HCT116 (cell line): ENCODE measurements at regions not wholly inside any gene's neighbourhood (a gene's known extent, or its start where the extent isn't known, plus 50 kb on each side); places are given as distances from the start of the nearest gene placed in this dataset.
"Not testable (repeated sequence)": the region's sequence is repeated elsewhere in the genome, so short reads cannot be mapped to it uniquely, and the experiment has no call there.

ENCODE experiments used
- ATAC-seq: fragments of 200-7000 bp; cut with Tn5 transposase; 2 replicates; pipeline ENCODE4 v1.9.1; 2020; ENCODE audit warnings: mild to moderate bottlenecking, moderate library complexity
- BruUV-seq: library from RNA; stranded (reverse); fragments of 400-500 nt; replicated peaks from 2 replicates; lab custom pipeline; 2021; lab: Mats Ljungman, UMichigan
- CTCF ChIA-PET: fragments of 300-600 bp; sonication (Branson Sonifier 250); formaldehyde crosslinking; loops from one replicate; lab custom pipeline; 2021; ENCODE audit warnings: antibody characterized with exemption; lab: Charles Lee
- POLR2A ChIA-PET: fragments of 300-600, 350-600 bp; sonication (Branson Sonifier 250); formaldehyde crosslinking; loops from one replicate; lab custom pipeline; 2021; ENCODE audit warnings: antibody characterized with exemption; lab: Charles Lee
- RAD21 ChIA-PET, 2 experiments: fragments of 300-600 bp; sonication (Branson Sonifier 250); formaldehyde crosslinking; loops; one replicate each; lab custom pipeline; 2023; ENCODE audit warnings: low total read pairs in 2 of 2; ENCODE audit not compliant: uncharacterized antibody in 2 of 2, unreplicated experiment in 2 of 2, low non-redundant PET in 1 of 2; lab: Charles Lee
- DNase-seq: peaks from one replicate; pipeline ENCODE4 v3.0.0-alpha.2; 2010; ENCODE audit warnings: low read depth, low spot score
- H2AFZ ChIP-seq: fragments of 200-600 bp; shearing (Covaris generic), sonication (generic); 2 replicates; pipeline ENCODE4 v1.6.1; 2017; ENCODE audit warnings: low read depth, mixed run types, mixed read lengths, antibody characterized with exemption, low read length; ENCODE audit not compliant: poor library complexity, severe bottlenecking
- H3K27ac ChIP-seq: 2 replicates; pipeline ENCODE4 v1.5.1; 2012; ENCODE audit warnings: low read depth, low read length
- H3K27me3 ChIP-seq: fragments of 200-600 bp; sonication (generic); 2 replicates; pipeline ENCODE4 v1.6.1; 2016; ENCODE audit warnings: mixed run types, low read length, mixed read lengths; ENCODE audit not compliant: insufficient read depth
- H3K36me3 ChIP-seq, 2 experiments: fragments of 200-500 bp in 1 of 2; fragments of 200-600 bp in 1 of 2; sonication (Bioruptor generic) in 1 of 2; sonication (generic) in 1 of 2; 2 replicates each; pipeline versions ENCODE4 v1.5.1 to v1.6.1; 2014 to 2016; ENCODE audit warnings: low read length in 2 of 2, inconsistent platforms in 1 of 2, mixed read lengths in 1 of 2, mixed run types in 1 of 2; ENCODE audit not compliant: insufficient read depth in 2 of 2, control insufficient read depth in 1 of 2
- H3K4me1 ChIP-seq, 2 experiments: fragments of 200-600 bp in 1 of 2; sonication (generic) in 1 of 2; 2 replicates each; pipeline versions ENCODE4 v1.5.1 to v1.6.1; 2012 to 2017; ENCODE audit warnings: low read length in 2 of 2, inconsistent platforms in 1 of 2, mild to moderate bottlenecking in 1 of 2, mixed read lengths in 1 of 2, mixed run types in 1 of 2, moderate library complexity in 1 of 2; ENCODE audit not compliant: insufficient read depth in 2 of 2, control insufficient read depth in 1 of 2
- H3K4me2 ChIP-seq: fragments of 200-600 bp; sonication (generic); 2 replicates; pipeline ENCODE4 v1.6.1; 2017; ENCODE audit warnings: mixed run types, low read length, mixed read lengths
- H3K4me3 ChIP-seq, 2 experiments: fragments of 200-600 bp in 1 of 2; sonication (generic) in 1 of 2; replicated peaks in 1 of 2; 2 replicates each; pipeline ENCODE4 v1.5.1; 2011 to 2016; ENCODE audit warnings: low read length in 2 of 2, control low read depth in 1 of 2, low read depth in 1 of 2, mild to moderate bottlenecking in 1 of 2, mixed read lengths in 1 of 2, mixed run types in 1 of 2
- H3K79me2 ChIP-seq: fragments of 200-600 bp; sonication (generic); 2 replicates; pipeline ENCODE4 v1.6.1; 2017; ENCODE audit warnings: mild to moderate bottlenecking, mixed run types, low read length, moderate library complexity, mixed read lengths; ENCODE audit not compliant: insufficient read depth
- H3K9ac ChIP-seq: fragments of 200-600 bp; sonication (generic); 2 replicates; pipeline ENCODE4 v1.6.1; 2016; ENCODE audit warnings: low read length, mixed read lengths
- H3K9me2 ChIP-seq: fragments of 200-600 bp; sonication (generic), shearing (Covaris generic); 2 replicates; pipeline ENCODE4 v1.6.1; 2017; ENCODE audit warnings: mixed run types, mild to moderate bottlenecking, moderate library complexity; ENCODE audit not compliant: insufficient read depth
- H3K9me3 ChIP-seq, 2 experiments: fragments of 200-500 bp in 1 of 2; fragments of 200-600 bp in 1 of 2; sonication (Bioruptor generic) in 1 of 2; sonication (generic) in 1 of 2; 2 replicates each; pipeline ENCODE4 v1.6.1; 2014 to 2017; ENCODE audit warnings: low read length in 2 of 2, mixed read lengths in 2 of 2, inconsistent platforms in 1 of 2, low read depth in 1 of 2, mild to moderate bottlenecking in 1 of 2, mixed run types in 1 of 2, moderate library complexity in 1 of 2; ENCODE audit not compliant: control insufficient read depth in 1 of 2, insufficient read depth in 1 of 2
- H4K20me1 ChIP-seq: fragments of 200-600 bp; sonication (generic), shearing (Covaris generic); 2 replicates; pipeline ENCODE4 v1.6.1; 2017; ENCODE audit warnings: mixed run types, mild to moderate bottlenecking, moderate library complexity; ENCODE audit not compliant: insufficient read depth
- CTCF ChIP-seq, 3 experiments: fragments of 200-600 bp in 1 of 3; sonication (generic) in 1 of 3; IDR thresholded peaks in 2 of 3; conservative IDR thresholded peaks in 1 of 3; 2 replicates each; pipeline ENCODE4 v1.5.1; 2012 to 2017; ENCODE audit warnings: low read depth in 2 of 3, low read length in 2 of 3, antibody characterized with exemption in 1 of 3, borderline replicate concordance in 1 of 3, control low read depth in 1 of 3, mild to moderate bottlenecking in 1 of 3, mixed read lengths in 1 of 3, mixed run types in 1 of 3, moderate library complexity in 1 of 3; ENCODE audit not compliant: insufficient read depth in 1 of 3
- EGR1 ChIP-seq: IDR thresholded peaks from 2 replicates; pipeline ENCODE4 v1.6.1; 2012; ENCODE audit warnings: low read depth
- intact Hi-C: fragments of 100-400 bp; cut with micrococcal nuclease; formaldehyde crosslinking; loops from 2 replicates; pipeline ENCODE4 v1.10.0; 2022

GRCh38 chr1:100602028-100602427 is 64.1 kb downstream of the GPR88 start:
- H3K4me2 ChIP-seq, ATAC-seq, DNase-seq, intact Hi-C loops, RAD21 ChIA-PET, POLR2A ChIA-PET, H4K20me1 ChIP-seq, H3K79me2 ChIP-seq, H2AFZ ChIP-seq, H3K27me3 ChIP-seq, H3K9me2 ChIP-seq, H3K9ac ChIP-seq, CTCF ChIA-PET, H3K9me3 ChIP-seq, H3K36me3 ChIP-seq, H3K4me3 ChIP-seq, H3K4me1 ChIP-seq, BruUV-seq, H3K27ac ChIP-seq: not testable (repeated sequence)

GRCh38 chr1:100604372-100604771 is 66.4 kb downstream of the GPR88 start:
- no peak for DNase-seq
- no TSS peak for BruUV-seq
- intact Hi-C loops: no loop called here
- Histone ChIP-seq H2AFZ (no peak overlapping the region), H3K27me3 (peaks cover 4% of the 10 kb centered on the region; the same call in 1 of the 2 replicates), H3K79me2 (no peaks in the 10 kb centered on the region), H3K36me3 (no peaks in the 10 kb centered on the region), H3K4me3 (no peak overlapping the region), H3K9me3 (no peaks in the 10 kb centered on the region), H4K20me1 (no peaks in the 10 kb centered on the region), H3K27ac (no peak overlapping the region), H3K4me2 (no peak overlapping the region), H3K9me2 (no peaks in the 10 kb centered on the region), H3K4me1 (no peaks in the 10 kb centered on the region), H3K9ac (no peak overlapping the region)
- ChIA-PET POLR2A (no interaction called here), RAD21 (no interaction called here), CTCF (no interaction called here)
- no peak for ATAC-seq
- no peak for TF ChIP-seq EGR1
- no peak for TF ChIP-seq CTCF (IDR thresholded peaks at IDR 0.05 in 2 of 3, conservative IDR thresholded peaks at IDR 0.05 in 1 of 3; ENCODE audit: borderline replicate concordance in 1 of 3, insufficient read depth in 1 of 3, low read depth in 2 of 3, low read length in 2 of 3)
